Eye (tissue), 1 donor: ENCODE measurements at regions not wholly inside any gene's neighbourhood (a gene's known extent, or its start where the extent isn't known, plus 50 kb on each side); places are given as distances from the start of the nearest gene placed in this dataset.

ENCODE experiments used
- DNase-seq: peaks from one replicate; pipeline ENCODE4 v3.0.0-alpha.2; 2015

- no peak for DNase-seq
Measured at GRCh38 chr4:148515248-148515647, 73.0 kb upstream of the NR3C2 start.

- no peak for DNase-seq
Measured at GRCh38 chr4:148514581-148514980, 72.4 kb upstream of the NR3C2 start.

DNA sequence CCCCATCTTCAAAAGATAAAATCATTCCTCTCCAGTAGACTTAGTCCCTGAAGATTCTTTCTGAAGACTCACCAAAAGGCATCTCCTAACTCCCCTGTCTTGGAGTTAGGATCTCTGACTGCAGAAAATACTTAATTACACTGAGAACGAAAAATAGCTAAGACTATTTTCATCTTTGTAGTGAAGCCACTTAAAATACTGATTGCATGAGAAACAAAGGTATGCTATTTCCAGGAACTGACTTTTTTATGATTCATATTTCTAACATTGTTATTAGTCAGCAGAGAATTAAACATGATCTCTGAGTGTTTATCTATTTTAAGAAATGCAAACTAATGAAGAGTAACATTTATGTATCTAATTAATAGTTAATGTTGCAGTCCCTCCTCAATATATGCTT, 71.8 kb upstream of the NR3C2 start:
- no peak for DNase-seq

- DNase-seq, result no peak
Measured at GRCh38 chr4:148510211-148510610, 68.0 kb upstream of the NR3C2 start.

DNA sequence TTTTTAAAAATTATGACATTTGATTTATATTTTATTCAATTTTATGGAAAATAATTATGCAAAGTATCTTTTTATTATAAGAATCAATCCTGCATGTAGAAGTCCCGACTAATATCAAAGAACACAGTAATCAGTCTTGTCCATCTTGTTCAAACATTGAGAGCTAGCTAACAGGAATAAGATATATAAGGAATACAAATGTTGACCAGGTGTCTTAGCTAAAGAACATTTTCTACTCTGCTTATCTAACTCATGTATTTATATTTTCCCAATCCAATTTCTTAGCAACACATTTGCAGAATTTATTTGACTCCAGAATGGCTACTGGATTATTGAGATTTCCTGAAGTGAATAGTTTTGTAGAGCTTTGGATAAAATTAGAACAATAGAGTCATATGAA, 61.5 kb upstream of the NR3C2 start:
- DNase-seq, result no peak

- DNase-seq, result no peak
Measured at GRCh38 chr4:148497258-148497657, 55.0 kb upstream of the NR3C2 start.

DNA sequence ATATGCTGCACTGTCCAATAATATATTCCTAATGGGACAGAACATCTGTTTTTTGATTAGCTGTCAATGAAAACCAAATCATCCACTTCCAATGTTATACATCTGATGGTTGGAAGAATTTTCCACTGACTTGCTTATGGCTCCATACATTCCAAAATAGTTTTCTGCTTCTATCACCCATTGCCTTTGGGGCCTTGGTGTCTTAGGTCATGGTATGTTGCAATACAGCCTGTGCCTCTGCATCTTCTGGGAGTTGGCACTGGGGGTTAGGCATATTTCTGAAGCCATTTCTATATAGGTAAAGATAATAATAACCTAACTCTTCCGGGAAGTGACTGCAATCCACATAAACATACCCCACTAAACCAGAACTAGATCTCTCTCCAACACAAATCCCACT, 53.2 kb upstream of the NR3C2 start:
- DNase-seq, result no peak
